ENCODE measurements at regions not wholly inside any gene's neighbourhood (a gene's known extent, or its start where the extent isn't known, plus 50 kb on each side); places are given as distances from the start of the nearest gene placed in this dataset.

- TF ChIP-seq ZBTB7A (IDR thresholded peaks at IDR 0.05; ENCODE audit: low read depth), result no peak
- TF ChIP-seq TAF1 (IDR thresholded peaks at IDR 0.05; ENCODE audit: low read depth), result no peak
- no peak for TF ChIP-seq CREB1 (IDR thresholded peaks at IDR 0.05; ENCODE audit: low read depth)
- TF ChIP-seq, protein P1, sequence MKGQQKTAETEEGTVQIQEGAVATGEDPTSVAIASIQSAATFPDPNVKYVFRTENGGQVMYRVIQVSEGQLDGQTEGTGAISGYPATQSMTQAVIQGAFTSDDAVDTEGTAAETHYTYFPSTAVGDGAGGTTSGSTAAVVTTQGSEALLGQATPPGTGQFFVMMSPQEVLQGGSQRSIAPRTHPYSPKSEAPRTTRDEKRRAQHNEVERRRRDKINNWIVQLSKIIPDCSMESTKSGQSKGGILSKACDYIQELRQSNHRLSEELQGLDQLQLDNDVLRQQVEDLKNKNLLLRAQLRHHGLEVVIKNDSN (IDR thresholded peaks at IDR 0.05), result no peak
Observed at GRCh38 chr16:86080131-86080875, 181.3 kb downstream of the IRF8 start.

- TF ChIP-seq NFIC (IDR thresholded peaks at IDR 0.05) (no peak), TCF12 (IDR thresholded peaks at IDR 0.05; ENCODE audit: low read depth) (no peak)
- TF ChIP-seq, protein P1 (IDR thresholded peaks at IDR 0.05), result no peak
Observed at GRCh38 chr16:86080982-86081381, 182.0 kb downstream of the IRF8 start.

- TF ChIP-seq CREB1 (IDR thresholded peaks at IDR 0.05; ENCODE audit: low read depth) (no peak), TAF1 (IDR thresholded peaks at IDR 0.05; ENCODE audit: low read depth) (no peak), ZBTB7A (IDR thresholded peaks at IDR 0.05; ENCODE audit: low read depth) (no peak), CEBPB (IDR thresholded peaks at IDR 0.05) (no peak), TCF12 (IDR thresholded peaks at IDR 0.05; ENCODE audit: low read depth) (no peak), EGR1 (IDR thresholded peaks at IDR 0.05) (no peak), TEAD4 (IDR thresholded peaks at IDR 0.05) (no peak), RAD21 (IDR thresholded peaks at IDR 0.05; ENCODE audit: low read depth) (no peak), NFIC (IDR thresholded peaks at IDR 0.05) (no peak), EP300 (IDR thresholded peaks at IDR 0.05; ENCODE audit: borderline replicate concordance) (no peak), FOXM1 (IDR thresholded peaks at IDR 0.05; ENCODE audit: borderline replicate concordance, low read depth) (no peak)
- TF ChIP-seq, protein P2, sequence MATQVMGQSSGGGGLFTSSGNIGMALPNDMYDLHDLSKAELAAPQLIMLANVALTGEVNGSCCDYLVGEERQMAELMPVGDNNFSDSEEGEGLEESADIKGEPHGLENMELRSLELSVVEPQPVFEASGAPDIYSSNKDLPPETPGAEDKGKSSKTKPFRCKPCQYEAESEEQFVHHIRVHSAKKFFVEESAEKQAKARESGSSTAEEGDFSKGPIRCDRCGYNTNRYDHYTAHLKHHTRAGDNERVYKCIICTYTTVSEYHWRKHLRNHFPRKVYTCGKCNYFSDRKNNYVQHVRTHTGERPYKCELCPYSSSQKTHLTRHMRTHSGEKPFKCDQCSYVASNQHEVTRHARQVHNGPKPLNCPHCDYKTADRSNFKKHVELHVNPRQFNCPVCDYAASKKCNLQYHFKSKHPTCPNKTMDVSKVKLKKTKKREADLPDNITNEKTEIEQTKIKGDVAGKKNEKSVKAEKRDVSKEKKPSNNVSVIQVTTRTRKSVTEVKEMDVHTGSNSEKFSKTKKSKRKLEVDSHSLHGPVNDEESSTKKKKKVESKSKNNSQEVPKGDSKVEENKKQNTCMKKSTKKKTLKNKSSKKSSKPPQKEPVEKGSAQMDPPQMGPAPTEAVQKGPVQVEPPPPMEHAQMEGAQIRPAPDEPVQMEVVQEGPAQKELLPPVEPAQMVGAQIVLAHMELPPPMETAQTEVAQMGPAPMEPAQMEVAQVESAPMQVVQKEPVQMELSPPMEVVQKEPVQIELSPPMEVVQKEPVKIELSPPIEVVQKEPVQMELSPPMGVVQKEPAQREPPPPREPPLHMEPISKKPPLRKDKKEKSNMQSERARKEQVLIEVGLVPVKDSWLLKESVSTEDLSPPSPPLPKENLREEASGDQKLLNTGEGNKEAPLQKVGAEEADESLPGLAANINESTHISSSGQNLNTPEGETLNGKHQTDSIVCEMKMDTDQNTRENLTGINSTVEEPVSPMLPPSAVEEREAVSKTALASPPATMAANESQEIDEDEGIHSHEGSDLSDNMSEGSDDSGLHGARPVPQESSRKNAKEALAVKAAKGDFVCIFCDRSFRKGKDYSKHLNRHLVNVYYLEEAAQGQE (IDR thresholded peaks at IDR 0.05; ENCODE audit: low read depth), result no peak
- TF ChIP-seq, protein P1 (IDR thresholded peaks at IDR 0.05), result no peak
Observed at GRCh38 chr16:86082418-86083030, 183.6 kb downstream of the IRF8 start.

GRCh38 chr16:86083382-86084002, 184.5 kb downstream of the IRF8 start:
- TF ChIP-seq, protein P2 (IDR thresholded peaks at IDR 0.05; ENCODE audit: low read depth), result no peak
- TF ChIP-seq FOXM1 (IDR thresholded peaks at IDR 0.05; ENCODE audit: borderline replicate concordance, low read depth) (no peak), EGR1 (IDR thresholded peaks at IDR 0.05) (no peak), TCF12 (IDR thresholded peaks at IDR 0.05; ENCODE audit: low read depth) (no peak), TEAD4 (IDR thresholded peaks at IDR 0.05) (no peak), ZBTB7A (IDR thresholded peaks at IDR 0.05; ENCODE audit: low read depth) (no peak), TAF1 (IDR thresholded peaks at IDR 0.05; ENCODE audit: low read depth) (no peak), CEBPB (IDR thresholded peaks at IDR 0.05) (no peak)
- TF ChIP-seq, protein P3, sequence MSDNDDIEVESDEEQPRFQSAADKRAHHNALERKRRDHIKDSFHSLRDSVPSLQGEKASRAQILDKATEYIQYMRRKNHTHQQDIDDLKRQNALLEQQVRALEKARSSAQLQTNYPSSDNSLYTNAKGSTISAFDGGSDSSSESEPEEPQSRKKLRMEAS (IDR thresholded peaks at IDR 0.05), result no peak

- no peak for TF ChIP-seq TEAD4 (IDR thresholded peaks at IDR 0.05)
- TF ChIP-seq NFIC (IDR thresholded peaks at IDR 0.05), result no peak
- TF ChIP-seq TAF1 (IDR thresholded peaks at IDR 0.05; ENCODE audit: low read depth), result no peak
- TF ChIP-seq CEBPB (IDR thresholded peaks at IDR 0.05), result no peak
- no peak for TF ChIP-seq TCF12 (IDR thresholded peaks at IDR 0.05; ENCODE audit: low read depth)
- TF ChIP-seq, protein P2 (IDR thresholded peaks at IDR 0.05; ENCODE audit: low read depth), result no peak
- TF ChIP-seq EGR1 (IDR thresholded peaks at IDR 0.05), result no peak
Observed at GRCh38 chr16:86085161-86085611, 186.2 kb downstream of the IRF8 start.

Data from Ishikawa (cell line).